Colonic mucosa (tissue), 4 donors: ENCODE measurements at regions not wholly inside any gene's neighbourhood (a gene's known extent, or its start where the extent isn't known, plus 50 kb on each side); places are given as distances from the start of the nearest gene placed in this dataset.
A peak's percentile ranks its signal among the peaks of the same experiment; 100 is the strongest.

Experiments
- DNase-seq: peaks from one replicate; pipeline ENCODE4 v3.0.0-alpha.2; 2020
- H3K27ac ChIP-seq: fragments of 200-600 bp; one replicate; pipeline ENCODE4 v1.8.0; 2021
- H3K27me3 ChIP-seq: fragments of 200-600 bp; one replicate; pipeline ENCODE4 v1.8.0; 2021
- H3K36me3 ChIP-seq: fragments of 200-600 bp; one replicate; pipeline ENCODE4 v1.8.0; 2021
- H3K4me1 ChIP-seq: fragments of 200-600 bp; one replicate; pipeline ENCODE4 v1.8.0; 2021; ENCODE audit warnings: mild to moderate bottlenecking
- H3K4me3 ChIP-seq: fragments of 200-600 bp; one replicate; pipeline ENCODE4 v1.8.0; 2021
- H3K9ac ChIP-seq, 2 donors: one replicate each; pipeline ENCODE4 v1.7.0; 2013; ENCODE audit warnings: control low read depth in 2 of 2, low read depth in 2 of 2, low read length in 2 of 2
- H3K9me3 ChIP-seq: fragments of 200-600 bp; one replicate; pipeline ENCODE4 v1.8.0; 2021
- CTCF ChIP-seq: fragments of 200-600 bp; IDR thresholded peaks from one replicate; pipeline ENCODE4 v1.8.0; 2022; ENCODE audit warnings: antibody characterized with exemption, mild to moderate bottlenecking
- intact Hi-C: fragments of 100-400 bp; cut with DNase I; formaldehyde crosslinking; loops from one replicate; pipeline ENCODE4 v1.14.1; 2022
- donor health status: healthy.
- donor health status: DM: no; HTN: no; CAD: no.
- donor health status: DM: no; HTN: no; CAD: no.

GRCh38 chr9:115209601-115210306, 91.8 kb upstream of the TNC start:
- Histone ChIP-seq H3K36me3 (no peaks in the 10 kb centered on the region), H3K9ac (no peak overlapping the region), H3K4me3 (no peak overlapping the region), H3K4me1 (no peaks in the 10 kb centered on the region), H3K9me3 (no peaks in the 10 kb centered on the region), H3K27me3 (no peaks in the 10 kb centered on the region), H3K27ac (no peak overlapping the region)
- TF ChIP-seq CTCF: no peak
- no peak for DNase-seq
- intact Hi-C loops: no loop called here

GRCh38 chr9:115210699-115211098, 92.7 kb upstream of the TNC start:
- DNase-seq: no peak
- Histone ChIP-seq H3K4me1 (no peaks in the 10 kb centered on the region), H3K36me3 (no peaks in the 10 kb centered on the region), H3K4me3 (no peak overlapping the region), H3K9me3 (no peaks in the 10 kb centered on the region), H3K9ac (no peak overlapping the region), H3K27ac (no peak overlapping the region), H3K27me3 (no peaks in the 10 kb centered on the region)
- intact Hi-C loops: no loop called here
- no peak for TF ChIP-seq CTCF

DNA sequence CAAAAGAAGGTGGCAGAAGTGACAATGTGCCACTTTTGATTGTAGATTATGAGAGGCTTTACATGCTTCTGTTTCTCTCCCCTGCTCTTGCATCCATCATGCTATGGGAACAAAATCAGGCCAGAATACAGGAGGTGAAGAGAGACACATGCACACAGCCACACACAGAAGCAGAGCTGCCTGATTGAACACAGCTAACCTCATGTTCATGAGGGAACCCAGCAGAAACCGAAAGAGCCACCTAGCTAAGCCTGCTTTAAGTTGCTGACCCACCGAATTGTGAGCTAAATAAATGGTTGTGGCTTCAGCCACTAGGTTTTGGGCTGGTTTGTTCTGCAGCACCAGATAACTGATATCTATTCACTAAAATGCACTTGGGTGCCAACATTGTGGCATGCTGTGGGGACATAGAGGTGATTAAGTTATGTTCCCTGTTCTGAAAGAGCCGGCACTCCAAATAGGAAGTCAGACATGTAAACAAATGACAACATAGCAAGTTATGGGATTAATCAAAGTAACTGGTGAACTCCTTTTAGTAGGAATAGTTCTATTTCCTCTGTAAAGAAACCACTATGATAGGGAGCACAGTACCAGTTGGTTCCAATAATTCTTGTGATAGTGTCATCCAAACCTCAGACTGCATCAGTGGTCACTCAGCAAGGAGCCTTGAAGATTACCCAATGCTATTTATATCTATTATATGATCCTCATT, 93.6 kb upstream of the TNC start:
- Histone ChIP-seq H3K4me1 (no peaks in the 10 kb centered on the region), H3K27ac (no peak overlapping the region)
- intact Hi-C loops: no loop called here

DNA sequence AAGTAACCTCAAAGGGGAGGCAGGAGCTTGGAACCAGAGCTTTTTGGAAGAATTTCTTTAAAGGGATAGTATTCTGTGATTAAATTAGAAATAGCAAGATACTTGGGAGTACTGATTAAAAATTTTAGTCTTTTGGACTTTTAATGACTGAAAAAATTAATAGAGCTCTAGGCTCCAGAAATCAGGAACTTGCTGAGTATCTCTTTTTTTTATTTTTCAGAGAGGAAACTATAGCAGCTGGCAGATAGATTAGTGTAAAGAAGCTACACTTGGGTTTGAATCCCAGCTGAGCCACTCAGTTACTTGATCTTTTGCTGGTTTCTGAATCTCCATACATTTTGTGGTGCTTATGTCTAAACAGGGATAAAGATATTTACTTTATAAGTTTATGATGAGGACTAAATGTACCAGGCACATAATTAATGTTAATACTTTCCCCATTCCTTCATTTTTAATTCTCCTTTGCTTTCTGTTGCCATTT, 94.2 kb upstream of the TNC start:
- Histone ChIP-seq H3K9ac (no peak overlapping the region), H3K9me3 (no peaks in the 10 kb centered on the region), H3K4me3 (no peak overlapping the region), H3K27ac (no peak overlapping the region), H3K27me3 (no peaks in the 10 kb centered on the region), H3K4me1 (no peaks in the 10 kb centered on the region), H3K36me3 (no peaks in the 10 kb centered on the region)
- intact Hi-C loops: no loop called here
- no peak for DNase-seq
- no peak for TF ChIP-seq CTCF

More for the DNA sequence above, 93.6 kb upstream of the TNC start:
- peak overlapping the region in 1 of 2 donors; percentile 8 for H3K9ac ChIP-seq
- no peak overlapping the region for H3K4me3 ChIP-seq
- no peaks in the 10 kb centered on the region for H3K9me3 ChIP-seq
- no peaks in the 10 kb centered on the region for H3K36me3 ChIP-seq
- no peak for TF ChIP-seq CTCF
- no peak for DNase-seq
- no peaks in the 10 kb centered on the region for H3K27me3 ChIP-seq

- Histone ChIP-seq H3K4me3 (no peak overlapping the region), H3K36me3 (no peaks in the 10 kb centered on the region), H3K4me1 (no peaks in the 10 kb centered on the region), H3K9me3 (no peaks in the 10 kb centered on the region), H3K27ac (no peak overlapping the region), H3K27me3 (no peaks in the 10 kb centered on the region), H3K9ac (no peak overlapping the region)
- TF ChIP-seq CTCF: no peak
- no peak for DNase-seq
- intact Hi-C loops: no loop called here
Measured at GRCh38 chr9:115212832-115213231, 94.9 kb upstream of the TNC start.
